ENCODE measurements at regions not wholly inside any gene's neighbourhood (a gene's known extent, or its start where the extent isn't known, plus 50 kb on each side); places are given as distances from the start of the nearest gene placed in this dataset.
"Not testable (repeated sequence)": the region's sequence is repeated elsewhere in the genome, so short reads cannot be mapped to it uniquely, and the experiment has no call there.

GRCh38 chr9:115340314-115340713, 222.4 kb upstream of the TNC start (continued):
- TF ChIP-seq E2F1 (CRISPR knock-in tag; IDR thresholded peaks at IDR 0.05) (no peak), PRDM15 (CRISPR knock-in tag; IDR thresholded peaks at IDR 0.05) (no peak), MLX (CRISPR knock-in tag; IDR thresholded peaks at IDR 0.05) (no peak), ZNF423 (CRISPR knock-in tag; IDR thresholded peaks at IDR 0.05) (no peak), NR1H2 (CRISPR knock-in tag; IDR thresholded peaks at IDR 0.05) (no peak), ZNF416 (CRISPR knock-in tag; IDR thresholded peaks at IDR 0.05) (no peak)

- Mint-ChIP-seq H3K27ac (no peak overlapping the region), H3K4me1 (peaks cover 11% of the 10 kb centered on the region), H3K36me3 (0 out of 2 replicates have a peak, but pooled peaks cover 2% of the 10 kb centered on the region), H3K27me3 (ENCODE audit: low read depth) (no peaks in the 10 kb centered on the region), H3K9me3 (peaks cover 6% of the 10 kb centered on the region; the same call in 1 of the 2 replicates), H3K4me3 (no peak overlapping the region)
- TF ChIP-seq ZNF423 (CRISPR knock-in tag; IDR thresholded peaks at IDR 0.05), result no peak
- TF ChIP-seq ZNF263 (CRISPR knock-in tag; IDR thresholded peaks at IDR 0.05; ENCODE audit: low read depth), result no peak
- no peak for TF ChIP-seq SP1 (CRISPR knock-in tag; conservative IDR thresholded peaks at IDR 0.05)
- TF ChIP-seq MAX (CRISPR knock-in tag; IDR thresholded peaks at IDR 0.05), result no peak
- TF ChIP-seq GABPB1 (CRISPR knock-in tag; IDR thresholded peaks at IDR 0.05), result no peak
- TF ChIP-seq ESRRA (CRISPR knock-in tag; IDR thresholded peaks at IDR 0.05; ENCODE audit: borderline replicate concordance), result no peak
- TF ChIP-seq JAZF1 (CRISPR knock-in tag; IDR thresholded peaks at IDR 0.05), result no peak
- TF ChIP-seq FOXJ3 (CRISPR knock-in tag; IDR thresholded peaks at IDR 0.05; ENCODE audit: borderline replicate concordance), result no peak
- TF ChIP-seq PREB (CRISPR knock-in tag; IDR thresholded peaks at IDR 0.05; ENCODE audit: borderline replicate concordance), result no peak
- no peak for TF ChIP-seq ZBTB21 (CRISPR knock-in tag; IDR thresholded peaks at IDR 0.05; ENCODE audit: borderline replicate concordance)
- no peak for TF ChIP-seq OVOL2 (CRISPR knock-in tag; IDR thresholded peaks at IDR 0.05; ENCODE audit: borderline replicate concordance)
- no peak for TF ChIP-seq ZMAT4 (CRISPR knock-in tag; IDR thresholded peaks at IDR 0.05)
- TF ChIP-seq E2F1 (CRISPR knock-in tag; IDR thresholded peaks at IDR 0.05), result no peak
- POLR2A ChIA-PET, result no interaction called here
- ATAC-seq (no peak), DNase-seq (ENCODE audit: low spot score) (no peak)
- CTCF ChIA-PET, result no interaction called here
These were observed 223.5 kb upstream of the TNC start for GRCh38 chr9:115341426-115341825.

- H3K4me3 Mint-ChIP-seq; H3K27me3 Mint-ChIP-seq (ENCODE audit: low read depth); H3K27ac Mint-ChIP-seq; POLR2A ChIA-PET; ATAC-seq; H3K4me1 Mint-ChIP-seq: not testable (repeated sequence)
- peak; percentile 36 for DNase-seq (ENCODE audit: low spot score)
- Mint-ChIP-seq H3K9me3 (peaks cover 21% of the 10 kb centered on the region), H3K36me3 (peaks cover 14% of the 10 kb centered on the region)
- CTCF ChIA-PET, result interaction anchor here (0.6 to 1.3 kb wide), 6 partner anchors 16 to 139 kb away, joined by 3 read pairs; no protein-coding TSS in a partner anchor
These were observed 229.8 kb upstream of the TNC start for GRCh38 chr9:115347776-115348175.

- POLR2A ChIA-PET, result not testable (repeated sequence)
These were observed 231.0 kb upstream of the TNC start for GRCh38 chr9:115348936-115349335.

More at GRCh38 chr9:115348936-115349335, 231.0 kb upstream of the TNC start:
- H3K9me3 Mint-ChIP-seq, result peaks cover 21% of the 10 kb centered on the region
- CTCF ChIA-PET; H3K4me1 Mint-ChIP-seq; DNase-seq (ENCODE audit: low spot score); ATAC-seq; H3K4me3 Mint-ChIP-seq; H3K27me3 Mint-ChIP-seq (ENCODE audit: low read depth); H3K27ac Mint-ChIP-seq: not testable (repeated sequence)
- H3K36me3 Mint-ChIP-seq, result peaks cover 14% of the 10 kb centered on the region
